Sigmoid colon (tissue), 3 donors: ENCODE measurements at regions not wholly inside any gene's neighbourhood (a gene's known extent, or its start where the extent isn't known, plus 50 kb on each side); places are given as distances from the start of the nearest gene placed in this dataset.

Experiments used
- CTCF ChIP-seq, 4 experiments: fragments of 450-650 bp in 3 of 4; fragments of 200-600 bp in 1 of 4; IDR thresholded peaks; one replicate each; pipeline ENCODE4 v1.5.1; 2016 to 2019; ENCODE audit warnings: antibody characterized with exemption in 4 of 4, mild to moderate bottlenecking in 3 of 4, moderate library complexity in 2 of 4
- POLR2A ChIP-seq, 2 donors: fragments of 450-650 bp; IDR thresholded peaks; one replicate each; pipeline ENCODE4 v1.6.1; 2016; ENCODE audit warnings: antibody characterized with exemption in 2 of 2, mild to moderate bottlenecking in 2 of 2, moderate library complexity in 2 of 2

GRCh38 chr4:14952352-14952751 lies 49.9 kb upstream of the CPEB2 start:
- TF ChIP-seq CTCF (IDR thresholded peaks at IDR 0.05) (no peak), POLR2A (IDR thresholded peaks at IDR 0.05) (no peak)
